ENCODE measurements at regions not wholly inside any gene's neighbourhood (a gene's known extent, or its start where the extent isn't known, plus 50 kb on each side); places are given as distances from the start of the nearest gene placed in this dataset.

DNA sequence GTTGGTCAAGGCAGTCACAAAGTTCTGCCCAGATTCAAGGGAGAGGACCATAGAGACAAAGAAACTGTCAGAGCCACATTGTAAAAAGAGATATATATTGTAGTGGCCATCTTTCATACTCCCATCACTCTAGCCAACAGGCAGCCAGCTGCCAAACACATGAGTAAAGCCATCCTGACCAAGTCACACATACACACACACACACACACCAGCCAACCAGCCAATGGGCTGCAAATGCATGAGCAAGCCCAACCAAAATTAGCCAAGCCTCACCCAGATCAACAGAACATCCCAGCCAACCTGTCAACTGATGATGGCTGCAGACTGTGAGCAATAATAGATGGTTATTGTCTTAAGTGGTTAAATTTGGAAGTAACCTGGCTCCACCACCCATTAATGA, 120.7 kb downstream of the SEC16B start:
- TF ChIP-seq, protein P1, sequence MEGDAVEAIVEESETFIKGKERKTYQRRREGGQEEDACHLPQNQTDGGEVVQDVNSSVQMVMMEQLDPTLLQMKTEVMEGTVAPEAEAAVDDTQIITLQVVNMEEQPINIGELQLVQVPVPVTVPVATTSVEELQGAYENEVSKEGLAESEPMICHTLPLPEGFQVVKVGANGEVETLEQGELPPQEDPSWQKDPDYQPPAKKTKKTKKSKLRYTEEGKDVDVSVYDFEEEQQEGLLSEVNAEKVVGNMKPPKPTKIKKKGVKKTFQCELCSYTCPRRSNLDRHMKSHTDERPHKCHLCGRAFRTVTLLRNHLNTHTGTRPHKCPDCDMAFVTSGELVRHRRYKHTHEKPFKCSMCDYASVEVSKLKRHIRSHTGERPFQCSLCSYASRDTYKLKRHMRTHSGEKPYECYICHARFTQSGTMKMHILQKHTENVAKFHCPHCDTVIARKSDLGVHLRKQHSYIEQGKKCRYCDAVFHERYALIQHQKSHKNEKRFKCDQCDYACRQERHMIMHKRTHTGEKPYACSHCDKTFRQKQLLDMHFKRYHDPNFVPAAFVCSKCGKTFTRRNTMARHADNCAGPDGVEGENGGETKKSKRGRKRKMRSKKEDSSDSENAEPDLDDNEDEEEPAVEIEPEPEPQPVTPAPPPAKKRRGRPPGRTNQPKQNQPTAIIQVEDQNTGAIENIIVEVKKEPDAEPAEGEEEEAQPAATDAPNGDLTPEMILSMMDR (IDR thresholded peaks at IDR 0.05; ENCODE audit: insufficient read depth, low read length, poor library complexity, severe bottlenecking) = no peak
- no peak for TF ChIP-seq EZH2phosphoT487 (conservative IDR thresholded peaks at IDR 0.05; ENCODE audit: low read length)

DNA sequence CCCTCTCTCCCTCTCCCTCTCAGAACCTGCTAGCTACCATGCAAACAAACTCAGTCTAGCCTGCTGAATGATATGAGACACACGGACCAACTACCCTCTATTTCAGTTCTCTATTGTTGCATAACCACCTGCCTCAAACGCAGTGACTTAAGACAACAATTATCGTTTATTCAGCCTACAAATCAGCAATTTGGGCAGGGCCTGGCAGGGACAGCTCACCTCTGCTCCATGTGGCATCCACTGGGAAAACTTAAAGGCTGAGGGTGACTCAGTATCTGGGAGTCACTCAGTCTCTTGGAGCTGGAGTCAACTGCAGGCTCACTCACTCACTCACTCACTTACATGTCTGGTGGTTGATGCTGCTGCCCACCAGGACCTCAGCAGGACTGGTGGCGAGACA, 121.3 kb downstream of the SEC16B start:
- Histone ChIP-seq H3K27ac (ENCODE audit: low read depth, low read length) (no peak overlapping the region), H3K79me2 (ENCODE audit: insufficient read depth, low read length) (no peaks in the 10 kb centered on the region), H3K4me3 (ENCODE audit: insufficient read depth, low read length, poor library complexity, severe bottlenecking) (no peak overlapping the region), H3F3A (ENCODE audit: insufficient read depth) (no peaks in the 10 kb centered on the region), H3K27me3 (ENCODE audit: low read length) (no peaks in the 10 kb centered on the region), H3K9me3 (ENCODE audit: insufficient read depth, low read length) (no peaks in the 10 kb centered on the region), H3K9me2 (replicated peaks; ENCODE audit: insufficient read depth, low read length) (no peaks in the 10 kb centered on the region), H4K20me1 (ENCODE audit: low read depth, low read length) (no peaks in the 10 kb centered on the region), H3K4me2 (ENCODE audit: low read depth, low read length, poor library complexity, severe bottlenecking) (no peak overlapping the region), H3K9ac (ENCODE audit: low read length) (no peak overlapping the region), H3K36me3 (ENCODE audit: low read length) (no peaks in the 10 kb centered on the region), H2AFZ (ENCODE audit: low read depth, low read length, severe bottlenecking) (no peak overlapping the region)
- TF ChIP-seq EZH2phosphoT487 (conservative IDR thresholded peaks at IDR 0.05; ENCODE audit: low read length) = no peak
- TF ChIP-seq, protein P1 (IDR thresholded peaks at IDR 0.05; ENCODE audit: insufficient read depth, low read length, poor library complexity, severe bottlenecking) = no peak

More for the DNA sequence above, 120.7 kb downstream of the SEC16B start:
- Histone ChIP-seq H3K9me2 (replicated peaks; ENCODE audit: insufficient read depth, low read length) (no peaks in the 10 kb centered on the region), H2AFZ (ENCODE audit: low read depth, low read length, severe bottlenecking) (no peak overlapping the region), H3K27ac (ENCODE audit: low read depth, low read length) (no peak overlapping the region), H3K4me2 (ENCODE audit: low read depth, low read length, poor library complexity, severe bottlenecking) (no peak overlapping the region), H3K79me2 (ENCODE audit: insufficient read depth, low read length) (no peaks in the 10 kb centered on the region), H3K9me3 (ENCODE audit: insufficient read depth, low read length) (no peaks in the 10 kb centered on the region), H3K9ac (ENCODE audit: low read length) (no peak overlapping the region), H4K20me1 (ENCODE audit: low read depth, low read length) (no peaks in the 10 kb centered on the region), H3K4me3 (ENCODE audit: insufficient read depth, low read length, poor library complexity, severe bottlenecking) (no peak overlapping the region), H3K27me3 (ENCODE audit: low read length) (no peaks in the 10 kb centered on the region), H3F3A (ENCODE audit: insufficient read depth) (no peaks in the 10 kb centered on the region), H3K36me3 (ENCODE audit: low read length) (no peaks in the 10 kb centered on the region)

DNA sequence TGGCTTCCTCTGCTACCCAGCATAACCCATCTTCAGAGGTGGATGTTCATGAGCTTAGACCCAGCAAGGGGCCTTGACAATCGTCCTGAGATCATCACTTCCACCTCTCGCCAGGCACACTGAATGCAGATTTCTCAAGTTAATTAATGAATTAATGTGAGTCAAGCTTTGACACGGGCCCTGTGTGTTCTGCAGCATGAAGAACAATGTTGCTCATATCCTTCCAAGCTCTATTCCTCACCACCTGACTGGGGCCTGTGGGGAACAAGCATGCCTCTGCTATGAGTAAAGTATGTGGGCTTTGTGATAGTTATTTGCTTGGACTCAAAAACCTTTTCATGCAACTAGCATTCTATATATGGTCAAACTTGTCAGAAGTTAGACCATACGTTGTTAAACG, 122.0 kb downstream of the SEC16B start:
- H3K9ac ChIP-seq (ENCODE audit: low read length) = no peak overlapping the region
- TF ChIP-seq, protein P1 (IDR thresholded peaks at IDR 0.05; ENCODE audit: insufficient read depth, low read length, poor library complexity, severe bottlenecking) = no peak
- TF ChIP-seq EZH2phosphoT487 (conservative IDR thresholded peaks at IDR 0.05; ENCODE audit: low read length) = no peak
- no peaks in the 10 kb centered on the region for H3K9me2 ChIP-seq (replicated peaks; ENCODE audit: insufficient read depth, low read length)
- H3K27me3 ChIP-seq (ENCODE audit: low read length) = no peaks in the 10 kb centered on the region
- H2AFZ ChIP-seq (ENCODE audit: low read depth, low read length, severe bottlenecking) = no peak overlapping the region
- H3K79me2 ChIP-seq (ENCODE audit: insufficient read depth, low read length) = no peaks in the 10 kb centered on the region
- H3K4me2 ChIP-seq (ENCODE audit: low read depth, low read length, poor library complexity, severe bottlenecking) = no peak overlapping the region
- no peak overlapping the region for H3K4me3 ChIP-seq (ENCODE audit: insufficient read depth, low read length, poor library complexity, severe bottlenecking)
- no peaks in the 10 kb centered on the region for H3K36me3 ChIP-seq (ENCODE audit: low read length)
- no peaks in the 10 kb centered on the region for H3F3A ChIP-seq (ENCODE audit: insufficient read depth)
- no peaks in the 10 kb centered on the region for H3K9me3 ChIP-seq (ENCODE audit: insufficient read depth, low read length)
- no peaks in the 10 kb centered on the region for H4K20me1 ChIP-seq (ENCODE audit: low read depth, low read length)
- H3K27ac ChIP-seq (ENCODE audit: low read depth, low read length) = no peak overlapping the region

Data from SU-DHL-6 (cell line).